Esophagus muscularis mucosa (tissue), 4 donors: ENCODE measurements at regions not wholly inside any gene's neighbourhood (a gene's known extent, or its start where the extent isn't known, plus 50 kb on each side); places are given as distances from the start of the nearest gene placed in this dataset.
A peak's percentile ranks its signal among the peaks of the same experiment; 100 is the strongest.

ENCODE experiments used
- DNase-seq: peaks from one replicate; pipeline ENCODE4 v3.0.0-alpha.2; 2017; ENCODE audit errors: extremely low spot score
- H3K27ac ChIP-seq, 4 donors: fragments of 200-600 bp; sonication (generic); replicated peaks in 1 of 4; 1 replicate in 3 of 4; 2 replicates in 1 of 4; pipeline ENCODE4 v1.5.1; 2016 to 2019; ENCODE audit warnings: mild to moderate bottlenecking in 1 of 4
- H3K27me3 ChIP-seq, 4 donors: fragments of 200-600 bp; sonication (generic); one replicate each; pipeline versions ENCODE4 v1.5.1 to v1.6.0; 2016 to 2019
- H3K36me3 ChIP-seq, 4 donors: fragments of 200-600 bp; sonication (generic); one replicate each; pipeline ENCODE4 v1.5.1; 2016 to 2019
- H3K4me1 ChIP-seq, 4 donors: fragments of 200-600 bp; sonication (generic); one replicate each; pipeline ENCODE4 v1.5.1; 2016 to 2019
- H3K4me3 ChIP-seq, 4 donors: fragments of 200-600 bp; sonication (generic); 1 replicate in 2 of 4; 2 replicates in 2 of 4; pipeline ENCODE4 v1.5.1; 2016 to 2019; ENCODE audit warnings: mild to moderate bottlenecking in 4 of 4, moderate library complexity in 1 of 4
- H3K9me3 ChIP-seq, 4 donors: fragments of 200-600 bp; sonication (generic); 1 replicate in 3 of 4; 2 replicates in 1 of 4; pipeline ENCODE4 v1.5.1; 2016 to 2019
- EP300 ChIP-seq: sonication (generic); formaldehyde crosslinking; IDR thresholded peaks from one replicate; pipeline ENCODE4 v1.6.1; 2017; ENCODE audit warnings: antibody characterized with exemption
- POLR2A ChIP-seq: fragments of 450-650 bp; IDR thresholded peaks from one replicate; pipeline ENCODE4 v1.6.1; 2017; ENCODE audit warnings: antibody characterized with exemption, moderate library complexity, mild to moderate bottlenecking, low read depth
- POLR2AphosphoS5 ChIP-seq, 2 donors: sonication (generic); formaldehyde crosslinking; IDR thresholded peaks; one replicate each; pipeline ENCODE4 v1.6.1; 2017; ENCODE audit warnings: antibody characterized with exemption in 2 of 2
- WGBS: methylation state at CpG from one replicate; pipeline ENCODE4 v1.1.5; 2018; 5-methylcytosine and 5-hydroxymethylcytosine counted together
- intact Hi-C: fragments of 100-400 bp; cut with DNase I; formaldehyde crosslinking; loops from one replicate; pipeline ENCODE4 v1.15.1; 2023
- TF ChIP-seq, protein P1 (sequence below), 3 experiments: fragments of 200-600 bp in 2 of 3; fragments of 450-650 bp in 1 of 3; sonication (generic) in 2 of 3; IDR thresholded peaks; one replicate each; pipeline ENCODE4 v1.5.1; 2017 to 2019; ENCODE audit warnings: antibody characterized with exemption in 3 of 3, mild to moderate bottlenecking in 2 of 3, moderate library complexity in 1 of 3

GRCh38 chr2:21420553-21421335 is 297.0 kb downstream of the TDRD15 start:
- no peak overlapping the region for H3K27ac ChIP-seq
- no peaks in the 10 kb centered on the region for H3K36me3 ChIP-seq
- H3K4me3 ChIP-seq: no peak overlapping the region
- no peaks in the 10 kb centered on the region for H3K27me3 ChIP-seq
- no peaks in the 10 kb centered on the region for H3K4me1 ChIP-seq
- no peak for DNase-seq
- WGBS: 90% methylated on average over 10 of the region's 10 CpGs
- intact Hi-C loops: no loop called here
- TF ChIP-seq POLR2AphosphoS5 (IDR thresholded peaks at IDR 0.05) (no peak), POLR2A (no peak), EP300 (no peak)
- TF ChIP-seq, protein P1, sequence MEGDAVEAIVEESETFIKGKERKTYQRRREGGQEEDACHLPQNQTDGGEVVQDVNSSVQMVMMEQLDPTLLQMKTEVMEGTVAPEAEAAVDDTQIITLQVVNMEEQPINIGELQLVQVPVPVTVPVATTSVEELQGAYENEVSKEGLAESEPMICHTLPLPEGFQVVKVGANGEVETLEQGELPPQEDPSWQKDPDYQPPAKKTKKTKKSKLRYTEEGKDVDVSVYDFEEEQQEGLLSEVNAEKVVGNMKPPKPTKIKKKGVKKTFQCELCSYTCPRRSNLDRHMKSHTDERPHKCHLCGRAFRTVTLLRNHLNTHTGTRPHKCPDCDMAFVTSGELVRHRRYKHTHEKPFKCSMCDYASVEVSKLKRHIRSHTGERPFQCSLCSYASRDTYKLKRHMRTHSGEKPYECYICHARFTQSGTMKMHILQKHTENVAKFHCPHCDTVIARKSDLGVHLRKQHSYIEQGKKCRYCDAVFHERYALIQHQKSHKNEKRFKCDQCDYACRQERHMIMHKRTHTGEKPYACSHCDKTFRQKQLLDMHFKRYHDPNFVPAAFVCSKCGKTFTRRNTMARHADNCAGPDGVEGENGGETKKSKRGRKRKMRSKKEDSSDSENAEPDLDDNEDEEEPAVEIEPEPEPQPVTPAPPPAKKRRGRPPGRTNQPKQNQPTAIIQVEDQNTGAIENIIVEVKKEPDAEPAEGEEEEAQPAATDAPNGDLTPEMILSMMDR (IDR thresholded peaks at IDR 0.05): no peak
- H3K9me3 ChIP-seq: no peaks in the 10 kb centered on the region

GRCh38 chr2:21422050-21422449 is 298.3 kb downstream of the TDRD15 start:
- Histone ChIP-seq H3K27me3 (no peaks in the 10 kb centered on the region), H3K4me3 (no peak overlapping the region), H3K27ac (no peak overlapping the region), H3K9me3 (no peaks in the 10 kb centered on the region), H3K4me1 (no peaks in the 10 kb centered on the region), H3K36me3 (no peaks in the 10 kb centered on the region)
- no peak for TF ChIP-seq EP300
- TF ChIP-seq POLR2A: no peak
- TF ChIP-seq, protein P1 (IDR thresholded peaks at IDR 0.05): peak in 1 of 3 experiments; percentile 19
- TF ChIP-seq POLR2AphosphoS5 (IDR thresholded peaks at IDR 0.05): no peak
- intact Hi-C loops: no loop called here
- WGBS: 64% methylated on average over 2 of the region's 2 CpGs
- DNase-seq: no peak

DNA sequence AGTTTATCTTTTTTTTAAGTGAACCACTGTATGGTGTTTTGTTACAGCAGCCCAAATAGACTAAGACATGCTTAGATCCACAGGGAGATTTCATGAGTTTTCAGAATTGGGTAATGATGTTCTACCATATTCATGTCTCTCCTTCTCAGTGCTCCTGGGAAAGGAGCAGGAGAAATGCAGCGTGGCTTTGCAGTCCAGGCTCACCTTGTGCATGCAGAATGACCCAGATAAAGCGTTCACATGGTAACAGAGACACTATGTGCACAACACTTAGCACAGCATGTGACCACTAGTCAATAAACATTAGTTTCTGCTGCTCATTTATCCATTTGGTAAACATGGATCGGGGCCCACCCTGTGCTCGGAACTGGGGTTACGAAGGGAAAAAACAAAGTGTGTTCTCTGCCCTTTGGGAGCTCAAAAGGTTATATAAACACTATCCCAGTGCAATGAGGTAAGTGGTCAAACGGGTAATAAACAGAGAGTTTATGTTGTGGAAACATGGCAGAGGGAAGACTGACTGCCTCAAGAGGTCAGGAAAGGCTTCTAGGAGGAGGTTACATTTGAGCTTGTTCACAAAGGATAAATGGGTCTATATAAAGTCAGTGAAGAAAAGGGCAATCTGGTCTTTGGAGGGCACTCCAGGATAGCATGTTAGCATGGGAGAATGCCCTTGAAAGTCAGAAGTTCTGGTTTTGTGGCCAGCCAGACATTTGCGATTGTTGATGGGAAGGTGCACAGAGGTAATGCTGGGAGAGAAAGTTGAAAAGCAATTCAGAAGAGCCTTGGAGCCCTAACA is 299.2 kb downstream of the TDRD15 start:
- Histone ChIP-seq H3K9me3 (no peaks in the 10 kb centered on the region), H3K4me3 (no peak overlapping the region), H3K27me3 (no peaks in the 10 kb centered on the region), H3K4me1 (no peaks in the 10 kb centered on the region), H3K36me3 (no peaks in the 10 kb centered on the region), H3K27ac (no peak overlapping the region)
- intact Hi-C loops: no loop called here
- TF ChIP-seq POLR2AphosphoS5 (IDR thresholded peaks at IDR 0.05) (no peak), EP300 (no peak), POLR2A (no peak)
- TF ChIP-seq, protein P1 (IDR thresholded peaks at IDR 0.05): no peak
- DNase-seq: no peak
- 86% methylated on average over 7 of the region's 7 CpGs for WGBS

- intact Hi-C loops: no loop called here
- DNase-seq: no peak
- no peak for TF ChIP-seq POLR2AphosphoS5 (IDR thresholded peaks at IDR 0.05)
- TF ChIP-seq EP300: no peak
- no peak for TF ChIP-seq POLR2A
- TF ChIP-seq, protein P1 (IDR thresholded peaks at IDR 0.05): no peak
- 74% methylated on average over 5 of the region's 5 CpGs for whole genome bisulfite sequencing
- Histone ChIP-seq H3K4me1 (no peaks in the 10 kb centered on the region), H3K36me3 (no peaks in the 10 kb centered on the region), H3K9me3 (no peaks in the 10 kb centered on the region), H3K27me3 (no peaks in the 10 kb centered on the region), H3K4me3 (no peak overlapping the region), H3K27ac (no peak overlapping the region)
Measured at GRCh38 chr2:21423854-21424253, 300.1 kb downstream of the TDRD15 start.
